ENCODE measurements at regions not wholly inside any gene's neighbourhood (a gene's known extent, or its start where the extent isn't known, plus 50 kb on each side); places are given as distances from the start of the nearest gene placed in this dataset.

DNA sequence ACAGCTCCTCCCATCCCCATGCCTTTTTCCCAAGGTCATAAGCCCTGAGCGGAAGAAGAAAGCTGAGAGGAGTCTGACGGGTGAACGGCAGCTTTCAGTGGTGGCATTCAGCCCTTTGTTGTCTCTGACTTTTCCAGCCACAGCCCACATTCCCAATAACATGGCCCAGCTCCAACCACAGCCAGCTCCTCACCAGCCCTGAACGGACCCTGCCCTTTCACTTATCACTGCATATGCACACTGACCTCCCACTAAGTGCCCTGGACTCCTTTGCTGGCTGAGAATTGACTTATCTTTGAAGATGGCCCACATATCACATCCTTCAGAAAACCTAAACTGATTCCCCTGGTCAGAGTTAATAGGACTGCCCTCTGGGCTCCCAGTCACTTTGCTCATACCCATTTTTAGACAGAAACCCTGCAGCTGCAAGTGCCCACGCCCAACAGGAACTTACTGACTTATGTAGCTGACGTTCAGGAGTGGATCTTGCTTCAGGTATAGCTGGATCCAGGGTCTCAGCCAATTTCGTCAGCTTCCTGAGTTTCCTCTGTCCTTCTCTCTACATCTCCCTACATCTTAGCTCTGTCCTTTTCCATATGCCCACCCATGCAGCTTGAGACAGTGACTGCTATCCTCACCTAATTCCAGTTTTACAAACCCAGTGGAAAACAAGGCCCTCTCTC lies 348.5 kb upstream of the PROK2 start:
- no peak overlapping the region for H3K4me3 ChIP-seq (ENCODE audit: low read depth, low read length)
- TF ChIP-seq POLR2A (IDR thresholded peaks at IDR 0.05; ENCODE audit: extremely low read depth, insufficient read length) (no peak), MYC (IDR thresholded peaks at IDR 0.05; ENCODE audit: low read depth, low read length) (no peak)
- TF ChIP-seq, protein P1, sequence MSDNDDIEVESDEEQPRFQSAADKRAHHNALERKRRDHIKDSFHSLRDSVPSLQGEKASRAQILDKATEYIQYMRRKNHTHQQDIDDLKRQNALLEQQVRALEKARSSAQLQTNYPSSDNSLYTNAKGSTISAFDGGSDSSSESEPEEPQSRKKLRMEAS (IDR thresholded peaks at IDR 0.05; ENCODE audit: low read depth, low read length) = no peak
- TF ChIP-seq, protein P2, sequence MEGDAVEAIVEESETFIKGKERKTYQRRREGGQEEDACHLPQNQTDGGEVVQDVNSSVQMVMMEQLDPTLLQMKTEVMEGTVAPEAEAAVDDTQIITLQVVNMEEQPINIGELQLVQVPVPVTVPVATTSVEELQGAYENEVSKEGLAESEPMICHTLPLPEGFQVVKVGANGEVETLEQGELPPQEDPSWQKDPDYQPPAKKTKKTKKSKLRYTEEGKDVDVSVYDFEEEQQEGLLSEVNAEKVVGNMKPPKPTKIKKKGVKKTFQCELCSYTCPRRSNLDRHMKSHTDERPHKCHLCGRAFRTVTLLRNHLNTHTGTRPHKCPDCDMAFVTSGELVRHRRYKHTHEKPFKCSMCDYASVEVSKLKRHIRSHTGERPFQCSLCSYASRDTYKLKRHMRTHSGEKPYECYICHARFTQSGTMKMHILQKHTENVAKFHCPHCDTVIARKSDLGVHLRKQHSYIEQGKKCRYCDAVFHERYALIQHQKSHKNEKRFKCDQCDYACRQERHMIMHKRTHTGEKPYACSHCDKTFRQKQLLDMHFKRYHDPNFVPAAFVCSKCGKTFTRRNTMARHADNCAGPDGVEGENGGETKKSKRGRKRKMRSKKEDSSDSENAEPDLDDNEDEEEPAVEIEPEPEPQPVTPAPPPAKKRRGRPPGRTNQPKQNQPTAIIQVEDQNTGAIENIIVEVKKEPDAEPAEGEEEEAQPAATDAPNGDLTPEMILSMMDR (IDR thresholded peaks at IDR 0.05; ENCODE audit: low read depth, low read length) = no peak
- no peak for DNase-seq (ENCODE audit: low read depth)

DNA sequence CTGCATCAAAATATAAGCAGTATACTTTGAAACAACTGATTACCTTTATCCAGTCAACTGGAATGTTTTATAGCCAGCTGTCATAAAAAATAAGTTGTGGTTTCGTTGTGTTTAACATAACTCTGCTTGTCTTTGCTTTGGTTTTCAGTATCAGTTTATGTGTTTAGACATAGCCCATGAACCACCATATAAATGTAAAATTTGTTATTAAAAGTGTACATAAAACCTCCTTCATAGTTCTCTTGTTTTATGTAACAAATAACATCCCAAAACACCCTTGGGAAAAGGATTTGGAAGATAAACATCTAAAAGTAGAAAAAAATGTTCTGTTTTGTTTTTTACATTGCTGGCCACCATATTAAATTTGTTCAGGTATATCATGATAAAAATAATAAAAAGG lies 347.0 kb upstream of the PROK2 start:
- TF ChIP-seq POLR2A (IDR thresholded peaks at IDR 0.05; ENCODE audit: extremely low read depth, insufficient read length) = no peak
- TF ChIP-seq, protein P1 (IDR thresholded peaks at IDR 0.05; ENCODE audit: low read depth, low read length) = no peak
- TF ChIP-seq, protein P2 (IDR thresholded peaks at IDR 0.05; ENCODE audit: low read depth, low read length) = no peak
- TF ChIP-seq MYC (IDR thresholded peaks at IDR 0.05; ENCODE audit: low read depth, low read length) = no peak
- no peak for DNase-seq (ENCODE audit: low read depth)
- H3K4me3 ChIP-seq (ENCODE audit: low read depth, low read length) = no peak overlapping the region

DNA sequence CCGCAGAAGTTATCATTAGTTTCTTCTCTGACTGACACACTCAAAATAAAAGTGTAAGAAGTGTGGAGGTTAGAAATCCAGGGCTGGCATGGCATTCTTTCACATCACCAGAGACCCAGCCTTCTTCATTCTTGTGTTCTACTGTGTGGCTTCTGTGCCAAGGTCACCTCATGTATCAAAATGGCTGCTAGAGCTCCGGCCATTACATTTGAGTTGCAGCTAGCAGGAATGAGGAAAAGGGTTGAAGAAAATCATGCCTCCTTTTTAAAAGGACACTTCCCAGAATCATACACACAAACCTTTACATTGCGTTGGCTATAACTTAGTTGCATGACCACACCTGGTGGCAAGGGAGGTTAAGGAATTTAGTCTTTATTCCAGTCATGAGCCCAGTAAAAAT lies 345.6 kb upstream of the PROK2 start:
- no peak overlapping the region for H3K4me3 ChIP-seq (ENCODE audit: low read depth, low read length)
- DNase-seq (ENCODE audit: low read depth) = no peak
- TF ChIP-seq, protein P1 (IDR thresholded peaks at IDR 0.05; ENCODE audit: low read depth, low read length) = no peak
- no peak for TF ChIP-seq POLR2A (IDR thresholded peaks at IDR 0.05; ENCODE audit: extremely low read depth, insufficient read length)

DNA sequence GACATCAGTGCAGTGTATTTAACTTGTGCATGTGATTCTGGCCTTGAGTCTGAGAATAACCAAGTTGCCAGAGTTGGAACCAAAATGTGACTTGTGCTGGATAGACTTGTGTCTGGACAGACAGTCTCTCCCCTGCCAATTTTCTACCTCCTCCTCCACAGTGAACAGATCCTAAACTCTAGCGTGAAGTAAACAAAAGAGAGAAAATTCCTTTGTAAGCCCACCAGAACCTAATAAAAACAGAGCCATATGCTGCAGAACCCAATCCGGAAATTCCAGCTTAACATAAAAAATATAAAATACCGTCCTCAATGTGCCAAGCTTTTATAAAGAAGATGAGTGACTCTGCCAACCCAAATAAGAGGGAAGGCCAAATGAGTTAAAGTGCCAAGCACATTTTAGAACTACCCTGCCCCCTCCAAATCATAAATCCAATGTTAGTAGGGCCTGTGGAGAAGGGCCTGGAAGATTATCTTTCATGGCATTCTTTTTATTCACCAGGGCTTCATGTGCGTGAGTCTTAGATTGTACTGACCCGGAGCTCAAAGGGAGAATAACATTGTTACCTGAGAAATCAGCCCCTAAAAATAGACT lies 344.6 kb upstream of the PROK2 start:
- no peak for DNase-seq (ENCODE audit: low read depth)
- TF ChIP-seq MYC (IDR thresholded peaks at IDR 0.05; ENCODE audit: low read depth, low read length) (no peak), POLR2A (IDR thresholded peaks at IDR 0.05; ENCODE audit: extremely low read depth, insufficient read length) (no peak)
- TF ChIP-seq, protein P2 (IDR thresholded peaks at IDR 0.05; ENCODE audit: low read depth, low read length) = no peak
- TF ChIP-seq, protein P1 (IDR thresholded peaks at IDR 0.05; ENCODE audit: low read depth, low read length) = no peak

DNA sequence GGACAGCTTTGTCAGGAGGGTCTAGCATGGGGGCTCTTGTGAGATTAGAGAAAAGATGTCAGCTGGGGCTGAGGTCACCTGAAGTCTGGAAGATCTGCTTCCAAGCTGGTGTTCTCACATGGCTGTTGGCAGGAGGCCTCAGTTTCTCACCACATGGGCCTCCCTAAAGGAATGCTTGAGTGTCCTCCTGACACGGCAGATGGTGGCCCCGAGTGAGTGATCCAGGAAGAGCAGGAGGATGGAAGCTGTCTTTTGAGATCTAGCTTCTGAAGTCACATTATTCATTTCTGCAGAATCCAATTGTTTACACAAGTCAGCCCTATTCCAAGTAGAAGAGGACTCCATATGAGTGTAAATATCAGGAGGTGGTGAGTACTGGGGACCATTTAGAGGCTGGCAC lies 344.0 kb upstream of the PROK2 start:
- no peak overlapping the region for H3K4me3 ChIP-seq (ENCODE audit: low read depth, low read length)
- no peak for DNase-seq (ENCODE audit: low read depth)
- TF ChIP-seq, protein P2 (IDR thresholded peaks at IDR 0.05; ENCODE audit: low read depth, low read length) = no peak
- TF ChIP-seq POLR2A (IDR thresholded peaks at IDR 0.05; ENCODE audit: extremely low read depth, insufficient read length) (no peak), MYC (IDR thresholded peaks at IDR 0.05; ENCODE audit: low read depth, low read length) (no peak)
- TF ChIP-seq, protein P1 (IDR thresholded peaks at IDR 0.05; ENCODE audit: low read depth, low read length) = no peak

More for the DNA sequence above, 344.6 kb upstream of the PROK2 start:
- no peak overlapping the region for H3K4me3 ChIP-seq (ENCODE audit: low read depth, low read length)

DNA sequence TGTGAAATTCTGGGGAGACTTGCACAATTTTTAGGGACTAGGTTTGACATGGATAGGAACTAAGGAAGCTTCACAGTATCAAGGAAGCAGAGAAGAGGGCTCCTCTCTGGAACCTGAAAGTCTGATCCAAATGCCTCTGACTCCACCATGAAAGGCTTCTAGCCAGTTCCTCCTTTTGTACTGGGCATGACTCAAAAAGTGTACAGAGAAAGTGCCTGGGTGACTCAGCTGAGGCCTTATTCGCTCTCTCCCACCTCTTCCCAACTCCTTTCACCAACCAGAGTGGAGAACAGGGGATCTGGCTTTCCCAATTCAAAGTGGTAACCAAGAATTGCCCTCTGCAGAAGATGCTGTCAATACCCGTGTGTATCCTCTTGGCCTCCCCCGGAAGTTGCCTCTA lies 342.9 kb upstream of the PROK2 start:
- DNase-seq (ENCODE audit: low read depth) = peak; percentile 38
- TF ChIP-seq MYC (IDR thresholded peaks at IDR 0.05; ENCODE audit: low read depth, low read length) (no peak), POLR2A (IDR thresholded peaks at IDR 0.05; ENCODE audit: extremely low read depth, insufficient read length) (no peak)
- TF ChIP-seq, protein P2 (IDR thresholded peaks at IDR 0.05; ENCODE audit: low read depth, low read length) = no peak
- TF ChIP-seq, protein P1 (IDR thresholded peaks at IDR 0.05; ENCODE audit: low read depth, low read length) = no peak
- no peak overlapping the region for H3K4me3 ChIP-seq (ENCODE audit: low read depth, low read length)
